HL-60 (cell line): ENCODE measurements at regions not wholly inside any gene's neighbourhood (a gene's known extent, or its start where the extent isn't known, plus 50 kb on each side); places are given as distances from the start of the nearest gene placed in this dataset.

ENCODE experiments used
- CTCF ChIP-seq: IDR thresholded peaks from one replicate; pipeline ENCODE4 v1.5.1; 2011; ENCODE audit warnings: low read length, control low read depth, inconsistent platforms; ENCODE audit not compliant: insufficient read depth
- POLR2AphosphoS5 ChIP-seq: IDR thresholded peaks from 2 replicates; pipeline ENCODE4 v1.6.1; 2012; ENCODE audit warnings: low read depth
- SPI1 ChIP-seq: IDR thresholded peaks from 2 replicates; pipeline ENCODE4 v1.6.1; 2012; ENCODE audit warnings: low read depth, mild to moderate bottlenecking, borderline replicate concordance

GRCh38 chr11:71186806-71187205 is 65.6 kb downstream of the SHANK2 start:
- TF ChIP-seq CTCF (no peak), POLR2AphosphoS5 (no peak), SPI1 (no peak)
